ENCODE measurements at regions not wholly inside any gene's neighbourhood (a gene's known extent, or its start where the extent isn't known, plus 50 kb on each side); places are given as distances from the start of the nearest gene placed in this dataset.
"Not testable (repeated sequence)": the region's sequence is repeated elsewhere in the genome, so short reads cannot be mapped to it uniquely, and the experiment has no call there.

DNA sequence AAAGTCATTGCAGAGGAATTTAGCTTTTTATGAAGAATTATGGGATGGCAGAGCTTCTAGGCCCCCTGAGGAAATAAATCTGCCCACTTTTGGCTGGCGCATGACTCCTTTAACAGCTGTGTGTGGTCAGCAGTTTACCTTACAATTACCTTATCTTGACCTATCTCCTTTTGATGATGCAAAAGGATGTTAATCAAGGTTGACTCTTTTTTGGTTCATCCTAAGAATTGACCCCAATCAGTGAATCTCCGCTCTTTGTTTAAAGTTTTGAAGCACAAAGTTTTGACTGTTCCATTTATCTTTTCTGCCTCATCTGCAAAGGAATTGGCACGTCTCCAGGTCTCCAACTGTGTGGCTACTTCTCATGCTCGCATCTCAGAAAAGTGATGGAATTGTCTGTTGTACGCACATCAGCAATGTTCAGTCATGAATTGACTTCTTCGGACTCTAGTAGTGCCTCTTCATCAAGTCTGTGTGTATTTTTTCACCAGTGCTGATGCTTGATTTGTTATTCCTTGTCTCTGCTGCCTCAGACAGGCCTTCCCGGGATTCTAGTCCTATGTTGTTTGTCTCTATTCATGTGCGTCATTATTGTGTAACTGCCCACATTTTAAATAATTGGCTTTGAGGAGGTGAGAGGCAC is 196.2 kb upstream of the CFAP20DC start:
- peak; percentile 23 for FAIRE-seq

DNA sequence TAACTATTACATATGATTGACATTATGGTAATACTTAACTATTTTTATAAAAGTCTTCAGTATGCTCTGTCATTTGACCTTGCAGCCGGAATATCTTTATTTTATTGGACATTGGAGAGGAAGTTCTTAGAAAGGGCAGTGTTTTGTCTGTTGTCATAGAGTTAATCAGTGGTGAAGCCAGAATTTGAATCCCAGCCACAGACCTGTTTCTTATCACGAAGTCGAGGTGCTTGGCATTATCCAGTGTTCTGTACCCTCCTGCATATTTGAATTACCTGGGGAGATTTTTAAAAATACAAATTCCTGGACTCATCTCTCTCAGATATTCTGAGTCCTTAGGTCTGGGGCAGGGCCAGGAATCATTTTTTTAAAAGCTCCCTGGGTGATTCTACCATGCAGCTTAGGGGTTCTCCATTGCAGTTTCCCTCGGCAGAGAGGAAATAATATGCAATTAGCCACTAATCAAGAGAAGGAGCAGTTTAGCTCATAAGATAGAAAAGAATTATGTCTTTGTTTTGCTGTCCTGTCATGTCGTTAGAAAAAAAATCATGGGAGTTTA is 195.6 kb upstream of the CFAP20DC start:
- no peak for FAIRE-seq

More for the DNA sequence above, 196.2 kb upstream of the CFAP20DC start:
- no peak for DNase-seq (ENCODE audit: insufficient read length, low spot score)

DNA sequence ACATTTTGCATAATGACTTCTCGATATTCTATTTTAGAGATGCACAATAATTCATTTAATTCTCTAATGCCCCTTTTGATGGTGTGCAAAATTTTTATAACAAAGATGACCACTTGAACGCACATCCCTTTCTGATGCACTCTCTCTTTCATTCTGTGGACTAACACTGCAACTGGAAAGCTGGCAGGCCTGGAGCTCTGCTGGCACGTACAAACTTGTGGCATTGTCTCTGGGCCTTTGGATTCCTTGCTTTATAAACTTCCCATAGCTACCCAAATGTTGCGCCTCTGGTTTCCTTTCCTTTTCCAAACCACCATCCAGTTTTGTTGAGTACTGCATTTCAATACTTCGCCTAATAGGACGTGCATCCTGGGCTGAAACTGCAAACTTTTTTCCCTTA is 194.5 kb upstream of the CFAP20DC start:
- no peak for DNase-seq (ENCODE audit: insufficient read length, low spot score)

More for the DNA sequence above, 195.6 kb upstream of the CFAP20DC start:
- DNase-seq (ENCODE audit: insufficient read length, low spot score), result no peak

DNA sequence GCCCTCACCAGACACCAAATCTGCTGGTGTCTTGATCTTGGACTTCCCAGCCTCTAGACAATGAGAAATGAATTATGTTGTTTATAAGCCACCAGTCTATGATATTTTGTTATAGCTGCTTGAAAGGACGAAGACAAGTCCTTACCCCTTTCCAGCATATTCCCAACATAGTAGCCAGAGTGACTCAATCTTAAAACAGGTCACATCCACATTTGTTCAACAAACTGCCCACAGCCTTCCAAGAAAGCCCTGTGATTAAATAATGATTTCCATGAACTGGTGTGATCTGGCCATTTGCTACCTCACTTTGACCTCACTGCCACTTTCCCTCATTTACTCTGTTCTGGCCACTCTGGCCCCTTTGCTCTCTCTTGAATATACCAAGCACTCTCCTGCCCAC is 193.7 kb upstream of the CFAP20DC start:
- DNase-seq (ENCODE audit: insufficient read length, low spot score) (no peak), FAIRE-seq (no peak)

More for the DNA sequence above, 194.5 kb upstream of the CFAP20DC start:
- FAIRE-seq, result no peak

GRCh38 chr3:59240666-59241255 is 190.9 kb upstream of the CFAP20DC start:
- no peak for FAIRE-seq
- no peak for DNase-seq (ENCODE audit: insufficient read length, low spot score)

DNA sequence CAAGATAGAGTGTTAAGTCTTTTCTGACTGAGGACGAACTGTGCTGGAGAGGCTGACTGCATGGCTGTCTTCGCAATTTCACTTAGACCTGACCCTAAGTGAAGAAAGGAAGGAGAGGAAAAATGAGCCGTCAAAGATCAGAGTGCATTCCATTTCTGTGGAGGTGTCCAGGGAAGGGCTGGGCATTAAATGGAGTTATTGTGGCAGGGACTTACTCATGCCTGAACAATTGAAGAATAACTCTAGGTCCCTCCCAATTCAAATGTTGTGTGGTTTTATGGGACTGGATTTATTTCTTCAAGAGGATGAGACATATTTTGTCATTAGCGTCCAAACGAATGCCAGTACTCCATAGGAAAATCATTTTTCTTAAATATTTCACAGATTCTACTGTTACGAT is 187.3 kb upstream of the CFAP20DC start:
- no peak for FAIRE-seq
- no peak for DNase-seq (ENCODE audit: insufficient read length, low spot score)

- DNase-seq (ENCODE audit: insufficient read length, low spot score) (no peak), FAIRE-seq (no peak)
Measured at GRCh38 chr3:59235634-59236012, 185.8 kb upstream of the CFAP20DC start.

DNA sequence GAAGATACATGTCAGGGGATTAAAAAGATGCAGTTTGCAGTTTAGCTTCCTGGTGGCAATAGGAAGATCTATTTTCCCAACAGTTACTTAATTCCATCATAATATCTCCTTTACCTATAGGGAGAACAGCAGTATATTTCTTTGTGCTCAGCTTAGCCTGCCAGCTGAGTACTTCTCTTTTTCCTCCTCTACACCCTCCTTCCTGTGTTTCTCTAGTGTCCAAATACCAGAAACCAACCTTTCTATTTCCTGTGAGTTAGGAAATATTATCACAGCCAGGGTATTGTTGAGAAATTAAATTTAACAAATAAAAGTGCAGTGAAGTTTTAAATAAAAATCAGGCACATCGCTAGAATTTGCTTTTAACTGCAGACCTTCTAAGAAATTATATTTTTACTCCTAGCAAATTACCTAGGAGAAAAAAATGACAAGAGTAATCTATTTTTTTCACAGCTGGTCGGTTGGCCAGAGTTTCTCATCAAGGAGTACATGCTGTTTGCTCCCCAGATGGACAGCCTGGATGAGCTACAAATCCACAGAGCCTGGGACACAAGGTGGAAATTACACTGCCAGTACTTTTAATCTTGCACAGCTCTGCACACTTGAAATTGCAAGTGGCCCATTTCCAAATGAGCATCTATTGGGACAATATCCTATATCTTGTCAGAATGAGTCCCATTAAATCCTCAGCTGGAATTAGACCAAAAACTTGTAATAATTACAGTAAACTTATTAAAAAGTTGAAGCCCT is 185.2 kb upstream of the CFAP20DC start:
- DNase-seq (ENCODE audit: insufficient read length, low spot score) (no peak), FAIRE-seq (no peak)

DNA sequence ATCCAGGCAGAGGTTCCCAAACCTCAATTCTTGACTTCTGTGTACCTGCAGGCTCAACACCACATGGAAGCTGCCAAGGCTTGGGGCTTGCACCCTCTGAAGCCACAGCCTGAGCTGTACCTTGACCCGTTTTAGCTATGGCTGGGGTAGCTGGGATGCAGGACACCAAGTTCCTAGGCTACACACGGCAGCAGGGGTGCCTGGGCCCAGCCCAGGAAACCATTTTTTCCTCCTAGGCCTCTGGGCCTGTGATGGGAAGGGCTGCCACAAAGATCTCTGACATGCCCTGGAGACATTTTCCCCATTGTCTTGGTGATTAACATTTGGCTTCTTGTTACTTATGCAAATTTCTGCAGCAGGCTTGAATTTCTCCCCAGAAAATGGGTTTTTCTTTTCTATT is 180.6 kb upstream of the CFAP20DC start:
- not testable (repeated sequence) for FAIRE-seq; DNase-seq (ENCODE audit: insufficient read length, low spot score)

DNA sequence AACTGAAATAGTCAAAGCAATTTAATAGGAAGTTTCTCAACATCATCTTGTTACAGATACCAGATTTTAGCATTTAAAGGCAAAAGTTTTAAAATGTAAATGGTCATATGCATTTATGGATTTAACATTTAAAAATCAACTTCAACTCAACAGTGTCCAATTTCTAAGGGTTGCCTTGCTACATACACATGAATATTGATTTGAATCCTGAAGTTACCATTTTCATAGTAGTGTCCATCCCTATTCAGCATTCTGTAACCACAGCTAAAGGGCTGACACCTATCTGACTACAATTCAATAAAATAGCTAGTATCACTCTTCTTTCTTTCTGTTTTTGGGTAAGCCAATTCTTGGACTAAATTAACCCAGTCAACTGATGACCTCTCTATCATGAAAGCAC is 164.0 kb upstream of the CFAP20DC start:
- no peak for DNase-seq (ENCODE audit: insufficient read length, low spot score)
- no peak for FAIRE-seq

- DNase-seq (ENCODE audit: insufficient read length, low spot score), result peak; percentile 27
- FAIRE-seq, result no peak
Measured at GRCh38 chr3:59212128-59212779, 162.4 kb upstream of the CFAP20DC start.

GRCh38 chr3:59210260-59210659 is 160.4 kb upstream of the CFAP20DC start:
- FAIRE-seq (no peak), DNase-seq (ENCODE audit: insufficient read length, low spot score) (no peak)

- DNase-seq (ENCODE audit: insufficient read length, low spot score) (peak; percentile 3), FAIRE-seq (no peak)
Measured at GRCh38 chr3:59192473-59192872, 142.6 kb upstream of the CFAP20DC start.

DNA sequence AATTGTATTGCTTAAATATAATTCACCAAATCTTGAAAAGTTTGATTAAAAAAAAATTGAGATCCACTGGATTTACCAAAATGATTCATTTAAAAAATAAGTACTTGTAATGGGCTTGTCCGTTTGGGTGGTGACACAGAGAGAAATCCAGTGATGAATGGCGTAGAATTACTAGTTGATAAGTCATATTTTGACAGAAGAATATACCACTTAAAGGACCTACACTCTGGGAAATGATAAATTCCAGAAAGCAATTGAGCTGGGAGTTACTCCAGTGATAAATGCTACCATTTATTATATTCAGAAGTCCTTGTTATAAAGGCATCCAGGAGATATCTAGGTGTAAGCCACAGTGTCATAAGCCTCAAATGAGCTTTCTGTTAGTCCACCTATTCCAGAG is 141.8 kb upstream of the CFAP20DC start:
- DNase-seq (ENCODE audit: insufficient read length, low spot score), result no peak
- FAIRE-seq, result no peak

DNA sequence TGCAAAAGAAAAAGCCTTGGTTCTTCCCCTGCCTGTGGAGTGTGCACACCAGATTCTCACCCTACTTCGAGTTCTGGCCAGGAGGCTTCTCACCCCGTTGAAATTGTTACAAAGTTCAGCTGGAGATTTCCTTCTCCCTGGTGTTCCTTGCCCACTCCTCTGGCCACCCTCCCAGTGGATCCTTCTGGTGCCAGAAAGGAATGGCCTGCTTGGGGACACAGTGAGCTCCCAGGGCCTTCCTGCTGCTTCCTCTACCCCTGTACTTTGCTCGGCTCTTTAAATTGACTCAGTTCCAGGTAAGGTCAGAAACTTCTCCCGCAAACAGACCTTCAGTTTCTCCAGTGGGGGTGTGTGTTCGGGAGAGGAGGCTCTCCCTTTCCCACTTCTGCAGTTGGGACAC is 140.1 kb upstream of the CFAP20DC start:
- DNase-seq (ENCODE audit: insufficient read length, low spot score), result no peak
- no peak for FAIRE-seq

GRCh38 chr3:59189526-59189925 is 139.7 kb upstream of the CFAP20DC start:
- DNase-seq (ENCODE audit: insufficient read length, low spot score), result no peak
- no peak for FAIRE-seq

DNA sequence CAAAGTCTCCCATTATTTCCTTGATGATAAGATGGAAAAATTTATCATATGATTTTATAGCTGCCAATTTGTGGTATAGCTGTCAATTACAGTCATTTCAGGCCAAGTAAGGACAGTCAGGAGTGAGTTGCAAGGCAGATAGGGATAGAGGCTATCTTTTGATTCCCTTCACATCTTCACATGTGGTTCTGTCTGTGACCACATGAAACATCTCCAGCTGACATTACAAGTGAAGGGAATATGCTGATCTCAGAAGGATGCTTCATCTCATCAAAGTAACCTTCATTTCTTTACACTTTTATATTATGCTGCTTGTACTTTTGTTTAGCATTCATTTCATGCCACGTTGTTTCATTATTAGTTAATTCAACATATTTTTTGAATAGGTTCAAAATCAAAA is 136.9 kb upstream of the CFAP20DC start:
- DNase-seq (ENCODE audit: insufficient read length, low spot score) (no peak), FAIRE-seq (no peak)

- no peak for DNase-seq (ENCODE audit: insufficient read length, low spot score)
- no peak for FAIRE-seq
Measured at GRCh38 chr3:59185591-59186369, 136.0 kb upstream of the CFAP20DC start.

GRCh38 chr3:59180006-59180405 is 130.2 kb upstream of the CFAP20DC start:
- DNase-seq (ENCODE audit: insufficient read length, low spot score) (no peak), FAIRE-seq (no peak)

DNA sequence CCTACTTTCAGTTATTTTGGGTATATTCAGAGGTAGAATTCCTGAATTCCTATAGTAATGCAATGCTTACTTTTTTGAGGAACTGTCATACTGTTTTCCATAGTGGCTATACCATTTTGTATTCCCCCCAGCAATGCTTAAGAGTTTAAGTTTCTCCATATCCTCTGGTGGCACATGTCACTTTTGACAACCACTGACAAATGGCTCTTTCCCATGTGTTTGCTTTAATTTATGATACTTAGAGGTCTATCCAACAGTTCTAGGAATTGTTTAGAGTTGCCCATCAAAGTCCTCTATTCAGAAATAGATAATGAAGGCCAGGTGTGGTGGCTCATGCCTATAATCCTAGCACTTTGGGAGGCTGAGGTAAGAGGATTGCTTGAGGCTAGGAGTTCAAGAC is 128.9 kb upstream of the CFAP20DC start:
- FAIRE-seq, result no peak

More for the DNA sequence above, 128.9 kb upstream of the CFAP20DC start:
- DNase-seq (ENCODE audit: insufficient read length, low spot score), result no peak

Data from HTR-8/SVneo (cell line).